HepG2 (cell line): ENCODE measurements at regions not wholly inside any gene's neighbourhood (a gene's known extent, or its start where the extent isn't known, plus 50 kb on each side); places are given as distances from the start of the nearest gene placed in this dataset.

Experiments
- ATAC-seq: fragments of 200-7000 bp; cut with Tn5 transposase; 3 replicates; pipeline ENCODE4 v1.9.1; 2020; ENCODE audit warnings: mild to moderate bottlenecking, moderate library complexity
- BruUV-seq: library from RNA; stranded (reverse); fragments of 400-500 nt; replicated peaks from 2 replicates; lab custom pipeline; 2021; lab: Mats Ljungman, UMichigan
- CTCF ChIA-PET: fragments of 300-600 bp; formaldehyde crosslinking; extraction: SDS; loops from one replicate; lab custom pipeline; 2021; ENCODE audit warnings: low total read pairs, inconsistent platforms, low intra/inter-chr PET ratio; lab: Yijun Ruan, JAX
- POLR2A ChIA-PET: fragments of 350-600 bp; sonication (Branson Sonifier 250); formaldehyde crosslinking; loops from one replicate; lab custom pipeline; 2020; ENCODE audit warnings: antibody characterized with exemption, inconsistent platforms; lab: Yijun Ruan, JAX
- DNase-seq: peaks from one replicate; pipeline ENCODE4 v3.0.0-alpha.2; 2015; ENCODE audit warnings: low spot score
- FAIRE-seq: peaks from 3 replicates; lab custom pipeline; 2011; peaks lifted over from hg19 to GRCh38; lab: Jason Lieb, UNC
- H2AFZ ChIP-seq: one replicate; pipeline ENCODE4 v1.6.1; 2011; ENCODE audit warnings: low read length, inconsistent platforms
- H3K27ac ChIP-seq: fragments of 300-600 bp; 3 replicates; pipeline ENCODE4 v1.8.0; 2011; ENCODE audit warnings: mixed run types, mild to moderate bottlenecking, mixed read lengths, low read length, inconsistent platforms; ENCODE audit not compliant: insufficient read depth; ENCODE audit errors: extremely low read length
- H3K27me3 ChIP-seq, 2 experiments: fragments of 200-600 bp in 1 of 2; 2 replicates in 1 of 2; 3 replicates in 1 of 2; pipeline versions ENCODE4 v1.6.0 to v1.8.0; 2011; ENCODE audit warnings: low read length in 2 of 2, mild to moderate bottlenecking in 2 of 2, moderate library complexity in 2 of 2, inconsistent platforms in 1 of 2; ENCODE audit not compliant: insufficient read depth in 2 of 2, control insufficient read depth in 1 of 2
- H3K36me3 ChIP-seq, 2 experiments: fragments of 200-600 bp in 1 of 2; replicated peaks in 1 of 2; 2 replicates in 1 of 2; 3 replicates in 1 of 2; pipeline versions ENCODE4 v1.5.1 to v1.8.0; 2011; ENCODE audit warnings: low read length in 2 of 2, inconsistent platforms in 1 of 2; ENCODE audit not compliant: insufficient read depth in 2 of 2, control insufficient read depth in 1 of 2
- H3K4me1 ChIP-seq: 2 replicates; pipeline ENCODE4 v1.5.1; 2012; ENCODE audit warnings: low read length, inconsistent platforms; ENCODE audit not compliant: insufficient read depth
- H3K4me2 ChIP-seq: 2 replicates; pipeline ENCODE4 v1.6.0; 2011; ENCODE audit warnings: low read depth, low read length, inconsistent platforms
- H3K4me3 ChIP-seq, 3 experiments: fragments of 200-600 bp in 1 of 3; sonication (generic), shearing (Covaris generic) in 1 of 3; replicated peaks in 1 of 3; 2 replicates each; pipeline ENCODE4 v1.5.1; 2011 to 2016; ENCODE audit warnings: low read length in 3 of 3, inconsistent platforms in 2 of 3, low read depth in 2 of 3, mild to moderate bottlenecking in 2 of 3, control low read depth in 1 of 3, mixed read lengths in 1 of 3; ENCODE audit not compliant: insufficient read depth in 1 of 3
- H3K79me2 ChIP-seq: one replicate; pipeline ENCODE4 v1.6.1; 2011; ENCODE audit warnings: low read length, inconsistent platforms; ENCODE audit not compliant: insufficient read depth
- H3K9ac ChIP-seq: 2 replicates; pipeline ENCODE4 v1.6.0; 2011; ENCODE audit warnings: mild to moderate bottlenecking, low read depth, low read length, inconsistent platforms; ENCODE audit not compliant: insufficient read depth
- H3K9me3 ChIP-seq: 2 replicates; pipeline ENCODE4 v1.5.1; 2012; ENCODE audit warnings: mild to moderate bottlenecking, low read length
- H4K20me1 ChIP-seq: 2 replicates; pipeline ENCODE4 v1.6.0; 2011; ENCODE audit warnings: inconsistent platforms, mild to moderate bottlenecking, low read length, moderate library complexity; ENCODE audit not compliant: insufficient read depth
- CEBPG ChIP-seq: IDR thresholded peaks from 2 replicates; pipeline ENCODE4 v1.6.1; 2016
- DNMT1 ChIP-seq: sonication (generic); formaldehyde crosslinking; IDR thresholded peaks from 2 replicates; pipeline ENCODE4 v1.5.1; 2020; ENCODE audit warnings: mild to moderate bottlenecking, missing genetic modification reagents
- KMT2B ChIP-seq: IDR thresholded peaks from 2 replicates; pipeline ENCODE4 v1.6.1; 2016; ENCODE audit warnings: missing genetic modification reagents, missing compliant biosample characterization
- REXO4 ChIP-seq: sonication (generic); formaldehyde crosslinking; IDR thresholded peaks from 2 replicates; pipeline ENCODE4 v1.8.0; 2022; ENCODE audit warnings: missing genetic modification reagents, mild to moderate bottlenecking, borderline replicate concordance
- SIN3A ChIP-seq: IDR thresholded peaks from 2 replicates; pipeline ENCODE4 v1.6.1; 2011; ENCODE audit warnings: low read depth, mild to moderate bottlenecking, control low read depth, low read length, borderline replicate concordance
- SMC3 ChIP-seq: IDR thresholded peaks from 2 replicates; pipeline ENCODE4 v1.6.1; 2011; ENCODE audit warnings: low read length, improper control_type of control experiment
- STAG1 ChIP-seq: sonication (generic); formaldehyde crosslinking; IDR thresholded peaks from 2 replicates; pipeline ENCODE4 v1.4.0; 2020; ENCODE audit warnings: missing genetic modification reagents
- TBP ChIP-seq: sonication (generic); formaldehyde crosslinking; IDR thresholded peaks from 2 replicates; pipeline ENCODE4 v1.5.0; 2020; ENCODE audit warnings: missing genetic modification reagents
- ZNF329 ChIP-seq: sonication (generic); formaldehyde crosslinking; IDR thresholded peaks from 2 replicates; pipeline ENCODE4 v1.9.0; 2021; ENCODE audit warnings: low read depth, mild to moderate bottlenecking, missing genetic modification reagents
- ZNF562 ChIP-seq: sonication (generic); formaldehyde crosslinking; IDR thresholded peaks from 2 replicates; pipeline ENCODE4 v1.8.0; 2022; ENCODE audit warnings: missing genetic modification reagents, borderline replicate concordance
- ZNF772 ChIP-seq: sonication (generic); formaldehyde crosslinking; IDR thresholded peaks from 2 replicates; pipeline ENCODE4 v1.5.0; 2020; ENCODE audit warnings: mild to moderate bottlenecking, missing genetic modification reagents
- ZNF841 ChIP-seq: sonication (generic); formaldehyde crosslinking; IDR thresholded peaks from 2 replicates; pipeline ENCODE4 v1.8.1; 2023; ENCODE audit warnings: missing genetic modification reagents, borderline replicate concordance
- WGBS: methylation state at CpG from one replicate; pipeline ENCODE4 v1.1.6; 2017; ENCODE audit warnings: low lambda C conversion rate; 5-methylcytosine and 5-hydroxymethylcytosine counted together
- in situ Hi-C: cut with HindIII; loops from 2 replicates; pipeline ENCODE4 v1.10.0; 2017; ENCODE audit warnings: low pct_unique_long_range_greater_than_20kb; ENCODE audit not compliant: extremely low pct_ligation_motif_present
- intact Hi-C: fragments of 100-400 bp; cut with micrococcal nuclease; formaldehyde crosslinking; loops from one replicate; pipeline ENCODE4 v1.10.0; 2022; ENCODE audit not compliant: unreplicated experiment
- TF ChIP-seq, protein P1 (sequence below): sonication (generic); formaldehyde crosslinking; IDR thresholded peaks from 2 replicates; pipeline ENCODE4 v1.4.0; 2020; ENCODE audit warnings: mild to moderate bottlenecking, missing genetic modification reagents
- TF ChIP-seq, protein P2 (sequence below): sonication (generic); formaldehyde crosslinking; IDR thresholded peaks from 2 replicates; pipeline ENCODE4 v1.5.0; 2020; ENCODE audit warnings: mild to moderate bottlenecking, missing genetic modification reagents, moderate library complexity

DNA sequence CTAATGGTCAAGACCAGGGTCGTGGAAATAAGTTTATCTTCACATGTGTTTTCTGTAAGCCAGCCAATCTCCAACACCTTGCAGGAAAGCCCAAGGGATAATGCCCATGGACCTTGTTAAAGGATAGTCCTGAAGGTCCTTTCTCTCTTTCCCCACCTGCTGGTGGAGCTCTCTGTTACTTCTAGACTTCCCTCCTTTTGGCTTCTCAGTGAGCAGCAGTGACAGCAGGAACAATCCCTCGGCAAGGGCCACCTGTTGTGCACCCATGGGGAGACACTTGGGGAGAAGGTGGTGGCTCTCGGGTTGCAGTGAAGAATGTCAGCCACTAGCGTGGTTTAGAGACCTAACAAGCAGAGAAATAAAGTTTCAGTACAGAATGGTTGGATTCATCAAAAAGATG lies 84.0 kb upstream of the OSBPL11 start:
- ChIA-PET POLR2A (no interaction called here), CTCF (no interaction called here)
- TF ChIP-seq TBP (CRISPR knock-in tag): no peak
- TF ChIP-seq, protein P1, sequence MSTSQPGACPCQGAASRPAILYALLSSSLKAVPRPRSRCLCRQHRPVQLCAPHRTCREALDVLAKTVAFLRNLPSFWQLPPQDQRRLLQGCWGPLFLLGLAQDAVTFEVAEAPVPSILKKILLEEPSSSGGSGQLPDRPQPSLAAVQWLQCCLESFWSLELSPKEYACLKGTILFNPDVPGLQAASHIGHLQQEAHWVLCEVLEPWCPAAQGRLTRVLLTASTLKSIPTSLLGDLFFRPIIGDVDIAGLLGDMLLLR: no peak
- no peak for TF ChIP-seq ZNF772 (CRISPR knock-in tag)
- no peak for TF ChIP-seq ZNF329 (CRISPR knock-in tag)
- peak; percentile 23; the same call in 1 of the 2 replicates for TF ChIP-seq STAG1 (CRISPR knock-in tag)
- TF ChIP-seq ZNF841 (CRISPR knock-in tag): no peak
- TF ChIP-seq SMC3: peak; percentile 53; the same call in 1 of the 2 replicates
- TF ChIP-seq ZNF562: no peak
- no peak for TF ChIP-seq CEBPG (CRISPR knock-in tag)
- TF ChIP-seq, protein P2, sequence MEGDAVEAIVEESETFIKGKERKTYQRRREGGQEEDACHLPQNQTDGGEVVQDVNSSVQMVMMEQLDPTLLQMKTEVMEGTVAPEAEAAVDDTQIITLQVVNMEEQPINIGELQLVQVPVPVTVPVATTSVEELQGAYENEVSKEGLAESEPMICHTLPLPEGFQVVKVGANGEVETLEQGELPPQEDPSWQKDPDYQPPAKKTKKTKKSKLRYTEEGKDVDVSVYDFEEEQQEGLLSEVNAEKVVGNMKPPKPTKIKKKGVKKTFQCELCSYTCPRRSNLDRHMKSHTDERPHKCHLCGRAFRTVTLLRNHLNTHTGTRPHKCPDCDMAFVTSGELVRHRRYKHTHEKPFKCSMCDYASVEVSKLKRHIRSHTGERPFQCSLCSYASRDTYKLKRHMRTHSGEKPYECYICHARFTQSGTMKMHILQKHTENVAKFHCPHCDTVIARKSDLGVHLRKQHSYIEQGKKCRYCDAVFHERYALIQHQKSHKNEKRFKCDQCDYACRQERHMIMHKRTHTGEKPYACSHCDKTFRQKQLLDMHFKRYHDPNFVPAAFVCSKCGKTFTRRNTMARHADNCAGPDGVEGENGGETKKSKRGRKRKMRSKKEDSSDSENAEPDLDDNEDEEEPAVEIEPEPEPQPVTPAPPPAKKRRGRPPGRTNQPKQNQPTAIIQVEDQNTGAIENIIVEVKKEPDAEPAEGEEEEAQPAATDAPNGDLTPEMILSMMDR (CRISPR knock-in tag): peak; percentile 54
- TF ChIP-seq REXO4 (CRISPR knock-in tag): no peak
- TF ChIP-seq DNMT1 (CRISPR knock-in tag): no peak
- no peak for TF ChIP-seq SIN3A
- TF ChIP-seq KMT2B (CRISPR knock-in tag): no peak
- 2% methylated on average over 4 of the region's 4 CpGs for WGBS
- H3K4me2 ChIP-seq: no peak overlapping the region
- no peaks in the 10 kb centered on the region for H4K20me1 ChIP-seq
- DNase-seq (peak; percentile 29), FAIRE-seq (peak; percentile 49), ATAC-seq (peak; percentile 60)
- no peaks in the 10 kb centered on the region for H3K79me2 ChIP-seq
- H3K27ac ChIP-seq: no peak overlapping the region
- H3K9me3 ChIP-seq: no peaks in the 10 kb centered on the region
- intact Hi-C loops: no loop called here
- no peak overlapping the region for H3K9ac ChIP-seq
- H3K4me1 ChIP-seq: peaks cover 6% of the 10 kb centered on the region; the same call in 1 of the 2 replicates
- in situ Hi-C loops: no loop called here
- H3K4me3 ChIP-seq: no peak overlapping the region
- no peak overlapping the region for H2AFZ ChIP-seq
- no peaks in the 10 kb centered on the region for H3K36me3 ChIP-seq
- no TSS peak for BruUV-seq
- H3K27me3 ChIP-seq: no peaks in the 10 kb centered on the region
